MM.1S (cell line): ENCODE measurements at regions not wholly inside any gene's neighbourhood (a gene's known extent, or its start where the extent isn't known, plus 50 kb on each side); places are given as distances from the start of the nearest gene placed in this dataset.

Experiments used
- DNase-seq: peaks from one replicate; pipeline ENCODE4 v3.0.0-alpha.2; 2015
- H2AFZ ChIP-seq: fragments of 300-600 bp; sonication (generic); 2 replicates; pipeline ENCODE4 v1.6.0; 2016; ENCODE audit warnings: antibody characterized with exemption, low read length
- H3F3A ChIP-seq: fragments of 300-600 bp; sonication (generic); 2 replicates; pipeline ENCODE4 v1.6.1; 2016; ENCODE audit warnings: mild to moderate bottlenecking, antibody characterized with exemption, low read length, moderate library complexity, mixed read lengths; ENCODE audit not compliant: insufficient read depth
- H3K27ac ChIP-seq: fragments of 300-600 bp; sonication (generic); 2 replicates; pipeline ENCODE4 v1.5.1; 2016; ENCODE audit warnings: mild to moderate bottlenecking, low read length
- H3K27me3 ChIP-seq: fragments of 300-600 bp; sonication (generic); replicated peaks from 2 replicates; pipeline ENCODE4 v1.6.0; 2016; ENCODE audit warnings: low read length; ENCODE audit not compliant: insufficient read depth
- H3K36me3 ChIP-seq: fragments of 300-600 bp; sonication (generic); replicated peaks from 2 replicates; pipeline ENCODE4 v1.6.1; 2016; ENCODE audit warnings: mild to moderate bottlenecking, low read length, mixed read lengths; ENCODE audit not compliant: insufficient read depth
- H3K4me1 ChIP-seq: fragments of 300-600 bp; sonication (generic); 2 replicates; pipeline ENCODE4 v1.6.1; 2016; ENCODE audit warnings: low read length, mixed read lengths
- H3K4me2 ChIP-seq: fragments of 300-600 bp; sonication (generic); 2 replicates; pipeline ENCODE4 v1.6.0; 2016; ENCODE audit warnings: low read depth, low read length
- H3K4me3 ChIP-seq: fragments of 300-600 bp; sonication (generic); 2 replicates; pipeline ENCODE4 v1.5.1; 2016; ENCODE audit warnings: low read length, mixed read lengths
- H3K79me2 ChIP-seq: fragments of 300-600 bp; sonication (generic); 2 replicates; pipeline ENCODE4 v1.6.1; 2016; ENCODE audit warnings: mixed run types, low read length, mixed read lengths
- H3K9ac ChIP-seq: fragments of 300-600 bp; sonication (generic); 2 replicates; pipeline ENCODE4 v1.6.1; 2016; ENCODE audit warnings: low read length, mixed read lengths
- H3K9me2 ChIP-seq: fragments of 300-600 bp; sonication (generic); replicated peaks from 2 replicates; pipeline ENCODE4 v1.6.1; 2016; ENCODE audit warnings: mild to moderate bottlenecking, low read length, mixed read lengths; ENCODE audit not compliant: insufficient read depth
- H3K9me3 ChIP-seq: fragments of 300-600 bp; sonication (generic); replicated peaks from 2 replicates; pipeline ENCODE4 v1.6.1; 2016; ENCODE audit warnings: mild to moderate bottlenecking, low read length, mixed read lengths; ENCODE audit not compliant: insufficient read depth
- H4K20me1 ChIP-seq: fragments of 300-600 bp; sonication (generic); 2 replicates; pipeline ENCODE4 v1.6.1; 2016; ENCODE audit warnings: mild to moderate bottlenecking, low read length, moderate library complexity, mixed read lengths; ENCODE audit not compliant: insufficient read depth
- EZH2 ChIP-seq: fragments of 300-600 bp; sonication (generic); optimal IDR thresholded peaks from 2 replicates; pipeline ENCODE3; 2017; ENCODE audit warnings: low read depth, mild to moderate bottlenecking, antibody characterized with exemption, low read length, mixed read lengths
- EZH2phosphoT487 ChIP-seq: fragments of 300-600 bp; sonication (generic); IDR thresholded peaks from 2 replicates; pipeline ENCODE4 v1.6.1; 2018; ENCODE audit warnings: antibody characterized with exemption, low read length
- TF ChIP-seq, protein P1 (sequence below): fragments of 300-600 bp; sonication (generic); IDR thresholded peaks from 2 replicates; pipeline ENCODE4 v1.5.1; 2016; ENCODE audit warnings: antibody characterized with exemption, low read length, mixed read lengths

DNA sequence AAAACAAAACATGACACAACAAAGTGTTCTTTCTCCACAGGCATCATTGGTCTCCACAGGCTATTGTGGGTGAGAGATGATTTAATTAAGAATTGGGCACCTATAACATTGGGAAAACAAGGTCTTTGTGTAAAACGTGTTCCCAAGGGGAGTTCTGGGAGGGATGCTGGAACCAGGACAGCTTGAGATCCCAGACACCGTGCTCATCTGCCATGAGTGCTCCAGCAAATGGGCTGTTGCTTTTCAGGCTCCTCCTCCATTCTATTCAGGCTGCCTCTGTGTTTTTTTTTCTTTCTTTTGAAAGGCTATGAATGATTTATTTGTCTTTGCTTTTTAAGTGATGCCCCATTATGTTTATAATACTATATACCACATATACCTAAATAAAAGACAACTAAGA lies 122.4 kb downstream of the DACT1 start:
- Histone ChIP-seq H3K4me2 (no peak overlapping the region), H3K27me3 (no peaks in the 10 kb centered on the region), H3K4me1 (no peaks in the 10 kb centered on the region), H3F3A (no peaks in the 10 kb centered on the region), H3K27ac (no peak overlapping the region), H3K9me3 (no peaks in the 10 kb centered on the region), H2AFZ (no peak overlapping the region), H3K9ac (no peak overlapping the region), H3K9me2 (no peaks in the 10 kb centered on the region), H3K4me3 (no peak overlapping the region), H3K79me2 (no peaks in the 10 kb centered on the region), H4K20me1 (no peaks in the 10 kb centered on the region), H3K36me3 (no peaks in the 10 kb centered on the region)
- no peak for DNase-seq
- TF ChIP-seq EZH2 (no peak), EZH2phosphoT487 (no peak)
- TF ChIP-seq, protein P1, sequence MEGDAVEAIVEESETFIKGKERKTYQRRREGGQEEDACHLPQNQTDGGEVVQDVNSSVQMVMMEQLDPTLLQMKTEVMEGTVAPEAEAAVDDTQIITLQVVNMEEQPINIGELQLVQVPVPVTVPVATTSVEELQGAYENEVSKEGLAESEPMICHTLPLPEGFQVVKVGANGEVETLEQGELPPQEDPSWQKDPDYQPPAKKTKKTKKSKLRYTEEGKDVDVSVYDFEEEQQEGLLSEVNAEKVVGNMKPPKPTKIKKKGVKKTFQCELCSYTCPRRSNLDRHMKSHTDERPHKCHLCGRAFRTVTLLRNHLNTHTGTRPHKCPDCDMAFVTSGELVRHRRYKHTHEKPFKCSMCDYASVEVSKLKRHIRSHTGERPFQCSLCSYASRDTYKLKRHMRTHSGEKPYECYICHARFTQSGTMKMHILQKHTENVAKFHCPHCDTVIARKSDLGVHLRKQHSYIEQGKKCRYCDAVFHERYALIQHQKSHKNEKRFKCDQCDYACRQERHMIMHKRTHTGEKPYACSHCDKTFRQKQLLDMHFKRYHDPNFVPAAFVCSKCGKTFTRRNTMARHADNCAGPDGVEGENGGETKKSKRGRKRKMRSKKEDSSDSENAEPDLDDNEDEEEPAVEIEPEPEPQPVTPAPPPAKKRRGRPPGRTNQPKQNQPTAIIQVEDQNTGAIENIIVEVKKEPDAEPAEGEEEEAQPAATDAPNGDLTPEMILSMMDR = no peak

DNA sequence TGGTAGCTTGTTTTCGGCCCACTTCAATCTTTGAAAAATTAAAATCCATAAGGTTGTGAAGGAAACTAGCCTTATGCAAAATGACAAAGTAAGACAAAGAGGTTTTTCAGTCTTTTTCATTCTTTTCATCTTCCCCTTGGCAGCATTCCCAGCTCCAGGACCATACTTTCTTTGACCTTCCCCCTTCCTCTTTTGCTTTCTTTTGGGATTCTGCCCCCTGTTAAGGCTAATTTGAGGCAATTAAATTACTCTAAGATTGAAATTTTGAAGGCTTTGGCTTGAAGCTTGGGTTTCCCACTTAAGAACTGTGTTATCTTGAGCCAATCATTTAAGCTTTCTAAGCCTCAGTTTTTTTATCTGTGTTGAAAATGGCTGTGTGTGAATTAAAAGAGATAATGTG lies 124.9 kb downstream of the DACT1 start:
- DNase-seq = no peak
- Histone ChIP-seq H3K4me3 (no peak overlapping the region), H3K36me3 (no peaks in the 10 kb centered on the region), H3K9ac (no peak overlapping the region), H3K9me3 (no peaks in the 10 kb centered on the region), H3K4me2 (no peak overlapping the region), H4K20me1 (no peaks in the 10 kb centered on the region), H2AFZ (no peak overlapping the region), H3K27ac (no peak overlapping the region), H3K27me3 (no peaks in the 10 kb centered on the region), H3K4me1 (no peaks in the 10 kb centered on the region), H3K79me2 (no peaks in the 10 kb centered on the region), H3K9me2 (no peaks in the 10 kb centered on the region), H3F3A (no peaks in the 10 kb centered on the region)
- TF ChIP-seq EZH2 (no peak), EZH2phosphoT487 (no peak)
- TF ChIP-seq, protein P1 = no peak

DNA sequence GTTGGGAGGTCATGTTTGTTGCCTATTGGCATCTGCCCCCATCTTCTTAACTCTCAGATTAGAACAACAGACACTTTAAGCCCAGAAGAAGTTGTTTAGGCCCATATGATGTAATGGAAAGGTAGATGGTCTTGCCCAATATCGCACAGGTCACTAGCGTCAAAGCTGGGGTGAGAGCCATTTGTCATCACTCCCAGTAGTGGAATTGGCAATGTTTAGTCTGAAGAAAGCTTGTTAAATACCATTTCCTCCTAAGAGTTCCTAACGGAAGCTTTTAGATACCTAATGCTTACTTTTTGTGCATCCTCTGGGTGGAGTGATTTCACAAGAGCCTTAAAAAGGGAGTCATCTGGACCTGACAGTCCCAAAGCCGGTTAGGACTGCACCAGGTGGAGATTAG lies 125.4 kb downstream of the DACT1 start:
- no peaks in the 10 kb centered on the region for H3K27me3 ChIP-seq
- TF ChIP-seq EZH2phosphoT487 = no peak
- TF ChIP-seq EZH2 = no peak
- TF ChIP-seq, protein P1 = no peak
- no peak overlapping the region for H3K4me2 ChIP-seq

More for the DNA sequence above, 125.4 kb downstream of the DACT1 start:
- Histone ChIP-seq H3K9me3 (no peaks in the 10 kb centered on the region), H3K36me3 (no peaks in the 10 kb centered on the region), H2AFZ (no peak overlapping the region), H3K9me2 (no peaks in the 10 kb centered on the region), H3K4me1 (no peaks in the 10 kb centered on the region), H3K79me2 (no peaks in the 10 kb centered on the region), H4K20me1 (no peaks in the 10 kb centered on the region), H3K27ac (no peak overlapping the region), H3K9ac (no peak overlapping the region), H3K4me3 (no peak overlapping the region), H3F3A (no peaks in the 10 kb centered on the region)
- no peak for DNase-seq
